SK-N-SH (cell line): ENCODE measurements at regions not wholly inside any gene's neighbourhood (a gene's known extent, or its start where the extent isn't known, plus 50 kb on each side); places are given as distances from the start of the nearest gene placed in this dataset.
"Not testable (repeated sequence)": the region's sequence is repeated elsewhere in the genome, so short reads cannot be mapped to it uniquely, and the experiment has no call there.

ENCODE experiments used
- JUND ChIP-seq: IDR thresholded peaks from 2 replicates; pipeline ENCODE4 v1.4.0; 2012
- TAF1 ChIP-seq: IDR thresholded peaks from 2 replicates; pipeline ENCODE4 v1.6.1; 2012; ENCODE audit warnings: low read depth, mild to moderate bottlenecking, low read length, moderate library complexity, borderline replicate concordance
- TF ChIP-seq, protein P1 (sequence below): fragments of 200-600 bp; sonication (generic); IDR thresholded peaks from 2 replicates; pipeline ENCODE4 v1.6.1; 2017; ENCODE audit warnings: antibody characterized with exemption, mild to moderate bottlenecking, moderate library complexity

DNA sequence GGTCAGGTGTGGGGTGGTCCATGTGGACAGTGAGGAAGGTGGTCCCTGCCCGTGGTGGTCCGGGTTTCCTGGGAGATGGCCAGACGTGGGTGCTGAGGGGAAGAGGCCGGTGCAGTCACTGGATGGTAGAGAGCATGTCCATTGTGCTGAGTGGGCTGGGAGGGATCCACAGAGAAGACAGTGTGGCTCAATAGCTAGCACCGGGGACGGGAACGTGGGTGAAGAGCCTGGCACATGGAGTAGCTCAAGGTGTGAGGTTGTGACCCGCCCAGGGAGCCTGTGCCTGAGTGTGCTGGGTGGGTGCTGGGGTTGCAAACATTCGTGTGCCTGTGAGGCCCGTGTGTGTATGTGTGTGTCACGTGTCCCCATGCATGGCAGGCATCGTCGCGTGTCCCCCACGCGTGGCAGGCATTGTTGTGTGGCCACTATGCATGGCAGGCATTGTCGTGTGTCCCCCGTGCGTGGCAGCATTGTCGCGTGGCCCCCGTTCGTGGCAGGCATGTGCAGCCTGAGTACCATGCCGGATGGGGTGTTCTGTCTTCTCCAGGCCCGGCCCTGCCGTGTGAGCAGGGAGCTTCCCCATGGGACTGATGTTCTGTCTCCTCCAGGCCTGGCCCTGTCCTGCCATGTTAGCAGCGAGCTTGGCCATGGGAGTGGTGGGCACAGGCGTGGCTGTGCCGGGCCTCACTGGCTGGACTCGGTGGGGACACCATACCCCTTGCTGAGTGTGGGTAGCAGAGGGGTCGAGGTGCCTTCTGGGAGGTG, 205.0 kb downstream of the TMEM121 start:
- not testable (repeated sequence) for TF ChIP-seq TAF1, JUND
- TF ChIP-seq, protein P1, sequence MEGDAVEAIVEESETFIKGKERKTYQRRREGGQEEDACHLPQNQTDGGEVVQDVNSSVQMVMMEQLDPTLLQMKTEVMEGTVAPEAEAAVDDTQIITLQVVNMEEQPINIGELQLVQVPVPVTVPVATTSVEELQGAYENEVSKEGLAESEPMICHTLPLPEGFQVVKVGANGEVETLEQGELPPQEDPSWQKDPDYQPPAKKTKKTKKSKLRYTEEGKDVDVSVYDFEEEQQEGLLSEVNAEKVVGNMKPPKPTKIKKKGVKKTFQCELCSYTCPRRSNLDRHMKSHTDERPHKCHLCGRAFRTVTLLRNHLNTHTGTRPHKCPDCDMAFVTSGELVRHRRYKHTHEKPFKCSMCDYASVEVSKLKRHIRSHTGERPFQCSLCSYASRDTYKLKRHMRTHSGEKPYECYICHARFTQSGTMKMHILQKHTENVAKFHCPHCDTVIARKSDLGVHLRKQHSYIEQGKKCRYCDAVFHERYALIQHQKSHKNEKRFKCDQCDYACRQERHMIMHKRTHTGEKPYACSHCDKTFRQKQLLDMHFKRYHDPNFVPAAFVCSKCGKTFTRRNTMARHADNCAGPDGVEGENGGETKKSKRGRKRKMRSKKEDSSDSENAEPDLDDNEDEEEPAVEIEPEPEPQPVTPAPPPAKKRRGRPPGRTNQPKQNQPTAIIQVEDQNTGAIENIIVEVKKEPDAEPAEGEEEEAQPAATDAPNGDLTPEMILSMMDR, result not testable (repeated sequence)
